Stimulated activated naive CD8-positive, alpha-beta T cell treated with anti-CD3 and anti-CD28 coated beads, Interleukin-15, amount 100 ng/mL, for 72 hours (primary cell): ENCODE measurements at regions not wholly inside any gene's neighbourhood (a gene's known extent, or its start where the extent isn't known, plus 50 kb on each side); places are given as distances from the start of the nearest gene placed in this dataset.

Experiments used
- ATAC-seq: fragments of 150-1000 bp; cut with Tn5 transposase; 2 replicates; pipeline ENCODE4 v1.10.0; 2021; ENCODE audit warnings: mild to moderate bottlenecking, moderate library complexity
- DNase-seq, 2 donors: peaks; one replicate each; pipeline ENCODE4 v3.0.0; 2021 to 2022
- H3K27ac Mint-ChIP-seq, 2 donors: one replicate each; pipeline ENCODE4 v1.8.0; 2022; ENCODE audit warnings: mild to moderate bottlenecking in 2 of 2, mixed read lengths in 2 of 2, moderate library complexity in 2 of 2
- H3K27me3 Mint-ChIP-seq: one replicate; pipeline ENCODE4 v1.8.0; 2022; ENCODE audit warnings: mixed read lengths
- H3K4me1 Mint-ChIP-seq: one replicate; pipeline ENCODE4 v1.8.0; 2022; ENCODE audit warnings: mild to moderate bottlenecking, mixed read lengths
- H3K4me3 Mint-ChIP-seq, 2 donors: one replicate each; pipeline ENCODE4 v1.8.0; 2022; ENCODE audit warnings: mild to moderate bottlenecking in 2 of 2, mixed read lengths in 2 of 2, moderate library complexity in 1 of 2
- H3K9me3 Mint-ChIP-seq, 2 donors: one replicate each; pipeline ENCODE4 v1.8.0; 2022; ENCODE audit warnings: mixed read lengths in 2 of 2

DNA sequence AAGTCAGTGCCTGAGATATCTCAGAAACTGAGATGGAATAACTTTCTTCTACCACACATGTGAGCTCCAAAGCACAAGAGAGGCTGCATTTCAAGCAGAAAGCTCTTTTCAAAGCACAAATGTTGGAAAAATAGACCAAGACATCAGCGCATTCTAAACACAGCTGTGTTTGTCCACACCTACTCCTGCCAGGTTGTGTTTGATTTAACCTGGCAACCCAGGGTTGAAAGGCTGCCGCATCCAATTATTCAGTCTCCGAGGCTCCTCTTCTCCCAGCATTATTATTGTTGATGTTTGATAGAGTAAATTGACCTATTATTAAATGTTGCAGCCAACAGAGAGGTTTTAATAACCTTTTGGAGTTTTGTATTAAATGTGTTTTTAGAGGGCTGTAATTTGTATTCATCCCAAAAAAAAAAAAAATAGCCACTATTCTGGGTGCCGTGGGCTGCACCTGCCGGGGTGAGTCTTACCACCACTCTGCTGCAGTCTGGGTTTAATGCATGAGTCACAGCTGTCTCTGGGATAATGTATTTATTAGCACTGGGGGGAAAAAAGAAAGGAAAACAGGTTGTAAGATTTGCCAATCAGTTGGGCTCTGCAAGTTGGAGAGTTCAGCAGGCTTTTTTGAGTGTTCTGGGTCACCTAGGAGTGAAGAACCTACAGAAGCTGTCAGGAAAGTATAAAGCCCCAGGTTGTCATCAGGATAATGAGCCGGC, 105.2 kb upstream of the NOCT start:
- DNase-seq (no peak), ATAC-seq (no peak)

GRCh38 chr4:138909587-138909986, 106.0 kb upstream of the NOCT start:
- Mint-ChIP-seq H3K4me1 (no peaks in the 10 kb centered on the region), H3K9me3 (no peaks in the 10 kb centered on the region), H3K4me3 (no peak overlapping the region), H3K27me3 (no peaks in the 10 kb centered on the region), H3K27ac (no peak overlapping the region)
- DNase-seq (no peak), ATAC-seq (no peak)

More for the DNA sequence above, 105.2 kb upstream of the NOCT start:
- no peaks in the 10 kb centered on the region for H3K4me1 Mint-ChIP-seq
- no peak overlapping the region for H3K4me3 Mint-ChIP-seq
- no peaks in the 10 kb centered on the region for H3K27me3 Mint-ChIP-seq
- H3K27ac Mint-ChIP-seq: no peak overlapping the region
- no peaks in the 10 kb centered on the region for H3K9me3 Mint-ChIP-seq

- Mint-ChIP-seq H3K4me3 (no peak overlapping the region), H3K4me1 (no peaks in the 10 kb centered on the region), H3K9me3 (no peaks in the 10 kb centered on the region), H3K27ac (no peak overlapping the region), H3K27me3 (no peaks in the 10 kb centered on the region)
- ATAC-seq: no peak
- no peak for DNase-seq
Observed at GRCh38 chr4:138908134-138908533, 107.4 kb upstream of the NOCT start.

DNA sequence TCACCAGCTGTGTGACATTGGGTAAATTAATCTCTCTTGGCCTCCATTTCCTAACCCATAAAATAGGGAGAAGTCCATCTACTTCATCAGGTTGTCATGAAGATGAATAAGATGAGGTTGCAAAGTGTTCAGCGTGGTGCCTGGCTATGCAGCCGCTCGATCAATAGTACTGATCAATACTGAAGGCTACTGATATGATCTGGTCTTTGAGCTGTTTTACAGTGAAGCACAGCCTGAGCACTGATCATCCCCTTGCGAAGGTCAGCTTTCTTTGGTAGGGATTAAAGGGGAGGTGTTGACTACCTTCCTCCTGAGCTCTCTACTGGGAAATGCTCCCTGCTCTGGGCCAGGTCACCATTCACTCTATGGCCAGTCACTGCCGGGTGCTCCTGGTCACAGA, 108.4 kb upstream of the NOCT start:
- no peaks in the 10 kb centered on the region for H3K27me3 Mint-ChIP-seq
- no peaks in the 10 kb centered on the region for H3K4me1 Mint-ChIP-seq
- DNase-seq (no peak), ATAC-seq (no peak)
- no peak overlapping the region for H3K4me3 Mint-ChIP-seq
- no peak overlapping the region for H3K27ac Mint-ChIP-seq
- no peaks in the 10 kb centered on the region for H3K9me3 Mint-ChIP-seq

DNA sequence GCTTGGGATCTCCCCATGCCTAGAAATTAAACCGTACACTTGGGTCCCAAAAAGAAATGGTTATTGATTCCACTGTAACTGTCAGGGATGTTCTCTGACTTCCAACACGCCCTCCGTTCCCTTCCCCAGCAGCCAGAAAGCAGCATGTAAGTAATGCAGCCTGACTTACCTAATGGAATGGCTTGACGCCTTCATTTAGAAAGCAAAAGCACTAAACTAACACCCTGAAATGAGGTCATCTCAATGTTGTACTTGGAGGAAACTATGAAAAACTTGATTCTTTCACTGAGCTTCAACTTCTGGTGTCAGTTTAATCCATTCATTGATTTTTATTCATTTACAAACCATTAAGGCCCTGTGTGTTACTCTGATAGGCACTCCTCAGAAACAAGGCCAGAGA, 110.8 kb upstream of the NOCT start:
- H3K4me3 Mint-ChIP-seq: no peak overlapping the region
- H3K27me3 Mint-ChIP-seq: no peaks in the 10 kb centered on the region
- DNase-seq (no peak), ATAC-seq (no peak)
- H3K9me3 Mint-ChIP-seq: no peaks in the 10 kb centered on the region
- no peaks in the 10 kb centered on the region for H3K4me1 Mint-ChIP-seq
- no peak overlapping the region for H3K27ac Mint-ChIP-seq

DNA sequence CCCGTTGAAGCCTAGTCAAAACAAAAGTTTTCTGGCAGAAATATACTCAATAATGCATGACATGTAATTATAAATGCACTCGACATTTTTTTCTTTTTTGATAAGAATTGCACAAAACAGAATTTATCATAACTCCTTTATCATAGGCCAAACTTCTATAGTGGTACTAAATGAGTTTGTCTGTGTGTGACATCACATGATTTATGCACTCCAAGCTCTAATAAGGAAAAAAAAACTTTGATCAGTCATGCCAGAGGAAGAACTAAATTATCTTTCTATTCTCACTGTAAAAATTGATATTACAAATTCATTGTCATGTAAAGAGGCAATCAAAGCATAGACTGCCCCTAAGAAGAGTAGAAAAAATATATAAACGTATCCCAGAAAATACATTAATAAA, 112.4 kb upstream of the NOCT start:
- ATAC-seq: no peak
- Mint-ChIP-seq H3K9me3 (no peaks in the 10 kb centered on the region), H3K4me3 (no peak overlapping the region), H3K4me1 (no peaks in the 10 kb centered on the region), H3K27me3 (no peaks in the 10 kb centered on the region), H3K27ac (no peak overlapping the region)
- no peak for DNase-seq

DNA sequence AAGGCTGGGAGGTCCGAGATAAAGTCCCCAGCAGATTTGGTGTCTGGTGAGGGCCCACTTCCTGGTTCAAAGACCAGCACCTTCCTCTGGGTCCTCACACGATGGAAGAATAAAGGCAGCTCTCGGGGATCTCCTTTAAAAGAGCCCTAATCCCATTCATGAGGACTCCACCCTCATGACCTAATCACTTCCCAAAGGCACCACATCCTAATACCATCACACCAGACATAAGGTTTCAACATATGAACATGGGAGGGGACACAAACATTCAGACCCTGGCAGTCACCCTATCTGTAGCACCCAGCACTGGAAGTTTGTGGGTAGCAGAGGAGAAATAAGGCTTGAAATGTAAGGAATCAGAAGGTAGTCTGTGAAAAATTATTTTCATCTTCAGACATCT, 112.9 kb upstream of the NOCT start:
- Mint-ChIP-seq H3K9me3 (no peaks in the 10 kb centered on the region), H3K4me1 (peaks cover 4% of the 10 kb centered on the region), H3K4me3 (no peak overlapping the region), H3K27ac (peak overlapping the region in 1 of 2 donors; percentile 6), H3K27me3 (no peaks in the 10 kb centered on the region)
- DNase-seq (no peak), ATAC-seq (no peak)

- no peak for ATAC-seq
- peaks cover 6% of the 10 kb centered on the region for H3K4me1 Mint-ChIP-seq
- no peak overlapping the region for H3K4me3 Mint-ChIP-seq
- H3K27me3 Mint-ChIP-seq: no peaks in the 10 kb centered on the region
- H3K9me3 Mint-ChIP-seq: no peaks in the 10 kb centered on the region
- H3K27ac Mint-ChIP-seq: no peak overlapping the region
- DNase-seq: no peak
Observed at GRCh38 chr4:138901177-138901576, 114.4 kb upstream of the NOCT start.

- no peak for ATAC-seq
- H3K27ac Mint-ChIP-seq: no peak overlapping the region
Observed at GRCh38 chr4:138899999-138900398, 115.6 kb upstream of the NOCT start.

DNA sequence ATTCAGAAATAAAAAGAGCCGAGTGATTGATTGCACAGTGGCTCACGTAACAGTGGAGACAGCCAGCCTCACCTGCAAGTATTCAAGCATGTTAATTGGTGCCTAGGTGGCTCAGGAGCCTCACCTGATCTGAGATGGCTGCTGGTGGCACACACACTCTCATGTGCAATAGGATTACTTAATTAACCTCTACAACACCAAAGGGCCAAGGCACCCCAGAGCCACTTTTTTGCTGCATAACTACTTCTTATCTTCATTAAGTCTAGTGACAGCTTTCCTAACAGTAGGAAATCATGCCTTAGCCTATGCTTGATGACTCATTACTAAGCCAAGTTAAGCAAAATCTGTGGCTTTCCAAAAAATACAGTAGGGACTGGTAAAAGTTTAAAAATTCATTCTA, 117.3 kb upstream of the NOCT start:
- H3K4me3 Mint-ChIP-seq: no peak overlapping the region
- H3K4me1 Mint-ChIP-seq: peaks cover 6% of the 10 kb centered on the region
- no peak overlapping the region for H3K27ac Mint-ChIP-seq
- no peaks in the 10 kb centered on the region for H3K27me3 Mint-ChIP-seq
- DNase-seq: no peak
- no peaks in the 10 kb centered on the region for H3K9me3 Mint-ChIP-seq
- no peak for ATAC-seq

More at GRCh38 chr4:138899999-138900398, 115.6 kb upstream of the NOCT start:
- H3K4me1 Mint-ChIP-seq: peaks cover 6% of the 10 kb centered on the region
- no peak overlapping the region for H3K4me3 Mint-ChIP-seq
- no peak for DNase-seq
- H3K9me3 Mint-ChIP-seq: no peaks in the 10 kb centered on the region
- no peaks in the 10 kb centered on the region for H3K27me3 Mint-ChIP-seq

DNA sequence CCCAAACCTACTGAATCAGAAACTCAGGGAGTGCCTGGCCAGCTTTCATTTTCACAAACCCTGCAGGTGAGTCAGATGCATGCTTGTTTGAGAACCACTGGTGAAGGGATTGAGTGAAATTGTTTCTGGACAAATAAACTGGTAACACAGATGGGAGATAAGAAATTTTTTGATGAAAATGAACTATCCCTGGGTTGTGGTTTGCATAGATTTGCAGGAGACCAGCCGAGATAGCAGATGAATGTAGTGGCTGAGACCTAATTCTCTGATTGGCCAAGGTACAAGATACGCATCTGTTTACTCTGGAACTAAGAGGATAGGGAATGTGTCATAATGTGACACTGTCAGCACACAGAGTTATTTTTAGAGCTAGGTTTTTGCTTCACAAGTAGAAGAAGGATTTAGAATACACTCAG, 117.8 kb upstream of the NOCT start:
- Mint-ChIP-seq H3K27me3 (no peaks in the 10 kb centered on the region), H3K4me1 (peaks cover 6% of the 10 kb centered on the region), H3K27ac (no peak overlapping the region), H3K9me3 (no peaks in the 10 kb centered on the region), H3K4me3 (no peak overlapping the region)
- peak; percentile 61 for ATAC-seq
- DNase-seq: no peak

GRCh38 chr4:138894709-138895108, 120.9 kb upstream of the NOCT start:
- no peaks in the 10 kb centered on the region for H3K27me3 Mint-ChIP-seq
- H3K27ac Mint-ChIP-seq: no peak overlapping the region
- no peaks in the 10 kb centered on the region for H3K9me3 Mint-ChIP-seq
- DNase-seq: no peak
- ATAC-seq: no peak
- peaks cover 6% of the 10 kb centered on the region for H3K4me1 Mint-ChIP-seq
- no peak overlapping the region for H3K4me3 Mint-ChIP-seq

DNA sequence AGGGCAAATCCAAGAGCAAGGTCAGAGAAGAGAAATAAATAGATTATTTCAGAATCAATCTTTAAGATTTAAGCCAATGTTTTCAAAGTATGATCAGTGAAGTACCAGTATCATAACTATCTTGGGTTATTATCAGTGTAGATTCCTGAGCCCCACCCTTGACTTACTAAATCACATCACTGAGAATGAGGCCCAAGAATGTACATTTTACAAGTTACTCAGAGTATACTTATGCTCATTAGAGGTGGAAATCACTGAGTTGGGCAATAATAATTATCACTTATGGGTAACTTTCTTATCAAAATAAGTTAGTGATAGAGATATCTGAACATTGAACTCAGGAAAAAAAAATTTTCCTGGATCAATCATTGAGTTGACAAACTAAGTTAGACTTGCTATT, 121.6 kb upstream of the NOCT start:
- Mint-ChIP-seq H3K4me3 (no peak overlapping the region), H3K9me3 (no peaks in the 10 kb centered on the region), H3K27me3 (peaks cover 5% of the 10 kb centered on the region), H3K4me1 (peaks cover 6% of the 10 kb centered on the region), H3K27ac (no peak overlapping the region)
- no peak for ATAC-seq
- DNase-seq: no peak

DNA sequence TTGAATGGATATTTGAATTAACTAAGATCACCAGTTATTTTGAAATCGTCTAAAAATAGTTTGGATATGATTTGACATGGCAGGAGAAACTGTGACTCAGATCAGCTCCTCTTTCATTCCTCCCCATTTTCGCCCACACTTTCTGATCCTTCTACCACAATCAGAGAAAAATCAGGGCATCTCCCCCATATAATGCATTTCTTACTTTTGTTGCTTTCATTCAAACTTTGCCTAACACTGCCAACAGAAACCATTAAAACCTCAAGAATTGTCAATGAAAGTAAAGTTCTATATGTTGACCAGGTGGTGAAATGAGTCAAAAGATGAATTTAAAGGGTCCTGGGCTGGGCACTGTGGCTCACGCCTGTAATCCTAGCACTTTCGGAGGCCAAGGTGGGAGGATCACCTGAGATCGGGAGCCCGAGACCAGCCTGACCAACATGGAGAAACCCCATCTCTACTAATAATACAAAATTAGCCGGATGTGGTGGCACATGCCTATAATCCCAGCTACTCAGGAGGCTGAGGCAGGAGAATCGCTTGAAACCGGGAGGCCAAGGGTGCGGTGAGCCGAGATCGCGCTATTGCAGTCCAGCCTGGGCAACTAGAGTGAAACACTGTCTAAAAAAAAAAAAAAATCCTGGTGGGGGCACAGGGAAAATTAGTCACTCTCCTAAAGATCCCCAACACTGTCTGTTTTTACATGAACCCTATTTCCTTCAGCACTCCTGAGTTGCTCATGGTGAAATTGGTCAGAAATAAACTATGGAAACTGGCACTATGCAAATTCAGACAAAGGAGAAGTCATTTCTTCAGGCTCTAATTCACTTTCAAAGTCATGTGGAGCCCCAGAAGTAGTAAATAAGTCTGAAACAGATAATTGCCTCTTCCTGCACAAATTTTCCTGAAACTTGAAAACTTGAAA, 122.8 kb upstream of the NOCT start:
- Mint-ChIP-seq H3K9me3 (no peaks in the 10 kb centered on the region), H3K27me3 (peaks cover 13% of the 10 kb centered on the region), H3K27ac (no peak overlapping the region), H3K4me3 (peak overlapping the region in 1 of 2 donors; percentile 9), H3K4me1 (peaks cover 3% of the 10 kb centered on the region)
- ATAC-seq: peak; percentile 87
- peak in 1 of 2 donors; percentile 38 for DNase-seq

DNA sequence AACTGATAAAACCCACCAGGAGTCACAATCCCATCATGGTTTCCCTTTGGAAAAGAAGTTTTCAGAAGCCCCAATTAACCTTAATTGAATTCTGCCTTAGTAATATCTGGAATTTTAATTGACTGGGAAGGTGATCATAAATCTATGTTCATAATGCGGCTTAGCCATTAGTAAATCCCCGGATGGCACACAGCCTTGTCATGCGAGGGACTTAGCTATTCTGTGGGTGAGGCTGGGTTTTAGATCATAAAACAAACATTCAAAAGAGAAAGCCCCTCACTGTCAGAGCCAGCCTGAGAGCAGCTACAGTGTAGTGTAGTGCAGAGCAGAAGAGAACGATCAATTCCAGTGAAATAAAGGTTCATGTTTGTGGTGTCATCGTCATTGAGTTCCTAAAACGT, 124.0 kb upstream of the NOCT start:
- Mint-ChIP-seq H3K27ac (no peak overlapping the region), H3K4me3 (no peak overlapping the region), H3K27me3 (peaks cover 16% of the 10 kb centered on the region), H3K4me1 (no peaks in the 10 kb centered on the region), H3K9me3 (no peaks in the 10 kb centered on the region)
- no peak for DNase-seq
- no peak for ATAC-seq

DNA sequence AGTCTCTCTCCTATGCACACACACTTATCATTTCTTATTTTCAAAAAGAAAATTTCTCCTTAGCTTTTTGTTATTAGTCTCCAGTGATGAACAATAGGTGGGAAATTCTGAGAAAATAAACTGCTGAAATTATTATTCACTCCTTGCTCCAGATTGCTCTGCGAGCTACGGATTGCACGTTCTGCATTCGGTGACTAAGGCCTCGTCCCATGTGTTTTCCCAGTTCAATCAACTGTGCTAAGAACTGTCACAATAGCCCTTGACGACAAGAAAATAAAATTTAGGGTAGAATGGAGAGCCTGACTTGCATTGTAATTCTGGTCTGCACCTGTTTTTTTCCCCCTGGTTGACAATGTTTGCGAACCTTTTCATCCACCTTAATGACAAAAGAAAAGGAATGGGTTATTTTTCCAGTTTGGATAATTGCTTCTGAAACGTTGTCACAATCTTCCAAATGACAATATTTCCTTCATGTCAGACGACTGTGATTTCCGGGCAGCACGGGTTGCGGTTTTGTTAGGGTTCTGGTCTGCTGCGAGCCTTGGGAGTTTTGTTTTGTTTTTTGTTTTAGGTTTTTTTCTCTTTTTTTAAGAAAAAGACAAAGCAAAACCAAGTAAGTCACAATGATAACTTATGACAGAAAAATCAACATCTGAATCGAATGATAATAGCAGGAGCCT, 124.5 kb upstream of the NOCT start:
- no peak overlapping the region for H3K4me3 Mint-ChIP-seq
- no peaks in the 10 kb centered on the region for H3K9me3 Mint-ChIP-seq
- H3K27me3 Mint-ChIP-seq: peaks cover 16% of the 10 kb centered on the region
- no peak for DNase-seq
- H3K4me1 Mint-ChIP-seq: no peaks in the 10 kb centered on the region
- ATAC-seq: no peak
- no peak overlapping the region for H3K27ac Mint-ChIP-seq
